GM12801 (cell line): ENCODE measurements at regions not wholly inside any gene's neighbourhood (a gene's known extent, or its start where the extent isn't known, plus 50 kb on each side); places are given as distances from the start of the nearest gene placed in this dataset.

Experiments used
- TF ChIP-seq, protein P1 (sequence below): IDR thresholded peaks from one replicate; pipeline ENCODE4 v1.5.1; 2011; ENCODE audit warnings: control low read depth; ENCODE audit not compliant: insufficient read length; ENCODE audit errors: extremely low read depth

DNA sequence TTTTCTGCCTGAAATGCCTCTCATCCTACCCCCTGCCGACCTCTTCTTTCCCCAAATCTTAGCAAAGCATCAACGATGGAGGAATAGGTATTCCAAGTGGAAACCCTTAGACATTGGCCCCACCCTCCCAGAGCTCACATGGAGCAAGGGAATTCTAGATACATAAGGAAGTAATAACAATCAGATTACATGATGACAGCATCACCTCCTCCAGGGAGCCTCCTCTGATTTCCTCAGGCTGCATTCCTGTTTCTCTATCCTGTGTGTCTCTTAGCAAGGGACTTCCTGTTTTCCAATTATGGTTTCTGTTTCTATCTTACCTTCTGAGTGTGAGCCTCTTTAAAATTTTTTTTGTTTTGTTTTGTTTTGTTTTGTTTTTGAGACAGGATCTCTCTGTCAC is 246.6 kb downstream of the TSHZ3 start:
- TF ChIP-seq, protein P1, sequence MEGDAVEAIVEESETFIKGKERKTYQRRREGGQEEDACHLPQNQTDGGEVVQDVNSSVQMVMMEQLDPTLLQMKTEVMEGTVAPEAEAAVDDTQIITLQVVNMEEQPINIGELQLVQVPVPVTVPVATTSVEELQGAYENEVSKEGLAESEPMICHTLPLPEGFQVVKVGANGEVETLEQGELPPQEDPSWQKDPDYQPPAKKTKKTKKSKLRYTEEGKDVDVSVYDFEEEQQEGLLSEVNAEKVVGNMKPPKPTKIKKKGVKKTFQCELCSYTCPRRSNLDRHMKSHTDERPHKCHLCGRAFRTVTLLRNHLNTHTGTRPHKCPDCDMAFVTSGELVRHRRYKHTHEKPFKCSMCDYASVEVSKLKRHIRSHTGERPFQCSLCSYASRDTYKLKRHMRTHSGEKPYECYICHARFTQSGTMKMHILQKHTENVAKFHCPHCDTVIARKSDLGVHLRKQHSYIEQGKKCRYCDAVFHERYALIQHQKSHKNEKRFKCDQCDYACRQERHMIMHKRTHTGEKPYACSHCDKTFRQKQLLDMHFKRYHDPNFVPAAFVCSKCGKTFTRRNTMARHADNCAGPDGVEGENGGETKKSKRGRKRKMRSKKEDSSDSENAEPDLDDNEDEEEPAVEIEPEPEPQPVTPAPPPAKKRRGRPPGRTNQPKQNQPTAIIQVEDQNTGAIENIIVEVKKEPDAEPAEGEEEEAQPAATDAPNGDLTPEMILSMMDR, result no peak

DNA sequence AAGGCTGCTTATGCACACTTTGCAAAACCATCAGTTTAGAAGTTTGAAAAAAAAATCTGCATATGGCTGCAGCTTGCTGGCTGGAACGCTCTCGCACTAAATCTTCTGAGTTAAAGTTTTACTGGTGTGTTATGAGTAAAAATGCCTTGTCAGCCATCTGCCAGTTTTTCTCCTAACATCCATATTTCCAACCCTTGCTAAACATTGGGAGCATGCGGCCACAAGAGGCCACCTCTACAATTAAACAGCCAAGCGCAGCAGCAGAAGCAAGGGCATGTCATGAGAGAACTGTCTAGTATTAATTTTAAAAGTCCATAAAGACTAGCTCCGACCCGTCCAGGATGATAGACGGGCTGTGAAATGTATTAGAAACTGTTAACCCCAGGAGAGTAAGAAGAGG is 248.3 kb downstream of the TSHZ3 start:
- TF ChIP-seq, protein P1, result no peak

DNA sequence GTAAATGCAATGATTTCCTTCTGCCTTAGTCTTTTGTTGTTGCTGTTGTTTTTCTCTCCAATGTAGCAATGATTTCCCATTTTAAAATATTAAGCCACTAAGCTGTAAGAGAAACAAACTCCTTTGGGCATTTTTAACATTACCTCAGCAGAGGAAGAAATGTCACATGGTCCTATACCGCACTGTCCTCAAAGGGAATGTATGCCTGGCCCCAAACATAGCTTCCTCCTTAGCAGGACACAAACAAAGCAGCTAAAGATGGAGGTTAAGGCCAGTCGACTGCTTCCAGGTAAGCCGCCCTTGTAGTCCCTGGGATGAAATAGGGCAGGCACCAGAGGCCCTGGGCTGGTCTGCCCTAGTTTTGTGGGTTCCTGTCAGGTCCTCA is 249.0 kb downstream of the TSHZ3 start:
- TF ChIP-seq, protein P1, result no peak

DNA sequence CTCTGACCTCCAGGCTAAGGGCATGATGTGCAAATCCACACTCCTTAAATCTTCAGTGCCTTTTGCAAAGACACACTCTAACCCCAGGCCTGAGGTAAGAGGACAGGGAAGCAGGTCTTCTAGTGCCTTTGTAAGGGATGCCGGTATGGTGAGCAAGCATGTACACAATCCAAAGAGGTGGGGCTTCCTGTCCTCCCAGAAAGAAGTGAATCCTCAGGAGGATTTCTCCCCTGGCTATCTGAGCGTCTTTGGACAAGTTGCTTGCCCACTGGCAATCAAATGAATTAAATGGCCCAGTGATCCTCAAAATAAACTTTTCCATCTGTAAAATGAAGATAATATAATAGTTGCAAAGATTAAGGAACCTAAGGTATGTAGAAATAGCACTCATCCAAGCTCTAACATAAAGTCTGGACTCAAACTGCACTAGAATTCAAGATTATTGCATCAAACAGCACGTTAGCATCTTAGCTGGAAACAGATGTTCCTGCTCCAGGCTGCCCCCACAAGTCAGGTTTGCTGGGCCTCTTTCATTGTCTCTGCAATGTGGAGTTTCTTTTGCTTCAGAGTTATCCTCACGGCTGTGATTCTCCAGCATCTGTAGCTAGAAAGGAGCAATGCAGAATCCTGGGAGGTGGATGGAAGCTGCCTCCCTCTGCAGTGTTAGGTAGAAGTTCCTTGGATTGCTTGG is 249.6 kb downstream of the TSHZ3 start:
- TF ChIP-seq, protein P1, result no peak

DNA sequence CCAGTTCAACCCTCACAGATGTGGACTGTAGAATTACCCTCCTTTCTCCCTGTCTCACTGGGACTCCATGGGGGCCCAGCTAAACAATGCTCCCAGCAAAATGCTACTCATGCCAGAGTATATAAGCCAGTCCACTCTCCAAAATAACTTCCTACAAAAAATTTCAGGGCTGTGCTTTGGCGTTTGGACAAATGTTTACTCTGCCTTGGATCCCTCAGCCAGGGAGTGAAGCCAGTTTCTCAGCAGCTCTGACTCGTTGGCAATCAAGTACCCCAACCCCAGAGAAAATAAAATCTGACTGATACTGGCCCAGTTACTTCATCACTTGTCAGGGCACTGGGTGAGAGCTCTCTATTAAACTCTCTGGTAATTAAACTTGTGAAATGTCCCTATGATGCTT is 250.4 kb downstream of the TSHZ3 start:
- TF ChIP-seq, protein P1, result no peak

DNA sequence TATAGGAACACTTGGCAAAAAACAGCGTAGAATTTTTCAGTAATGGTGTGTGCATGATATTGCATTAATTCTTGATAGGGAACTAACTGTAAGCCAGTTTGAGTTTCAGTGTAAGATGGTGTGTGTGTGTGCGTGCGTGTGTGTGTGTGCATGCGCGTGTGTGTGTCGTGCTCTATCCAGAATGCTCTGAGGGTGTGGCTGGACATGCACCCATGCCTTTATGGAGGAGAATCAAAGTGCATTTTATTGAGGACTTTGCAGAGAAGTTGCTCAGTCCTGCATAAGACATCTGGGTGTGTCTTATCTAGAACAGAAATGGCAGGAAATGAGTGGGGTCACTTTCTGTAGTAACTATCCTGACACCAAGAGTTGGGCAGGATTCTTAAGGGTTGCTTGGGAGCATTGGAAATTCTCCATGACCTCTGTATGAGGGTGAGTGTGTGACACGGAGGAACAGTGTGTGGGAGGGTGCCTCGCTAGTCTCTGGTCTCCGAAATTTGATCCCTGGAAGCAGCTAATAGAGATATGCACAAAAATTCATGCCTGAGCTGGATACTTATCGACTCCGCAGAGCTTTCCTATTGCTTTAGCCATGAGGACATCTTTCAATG is 252.2 kb downstream of the TSHZ3 start:
- TF ChIP-seq, protein P1, result no peak

DNA sequence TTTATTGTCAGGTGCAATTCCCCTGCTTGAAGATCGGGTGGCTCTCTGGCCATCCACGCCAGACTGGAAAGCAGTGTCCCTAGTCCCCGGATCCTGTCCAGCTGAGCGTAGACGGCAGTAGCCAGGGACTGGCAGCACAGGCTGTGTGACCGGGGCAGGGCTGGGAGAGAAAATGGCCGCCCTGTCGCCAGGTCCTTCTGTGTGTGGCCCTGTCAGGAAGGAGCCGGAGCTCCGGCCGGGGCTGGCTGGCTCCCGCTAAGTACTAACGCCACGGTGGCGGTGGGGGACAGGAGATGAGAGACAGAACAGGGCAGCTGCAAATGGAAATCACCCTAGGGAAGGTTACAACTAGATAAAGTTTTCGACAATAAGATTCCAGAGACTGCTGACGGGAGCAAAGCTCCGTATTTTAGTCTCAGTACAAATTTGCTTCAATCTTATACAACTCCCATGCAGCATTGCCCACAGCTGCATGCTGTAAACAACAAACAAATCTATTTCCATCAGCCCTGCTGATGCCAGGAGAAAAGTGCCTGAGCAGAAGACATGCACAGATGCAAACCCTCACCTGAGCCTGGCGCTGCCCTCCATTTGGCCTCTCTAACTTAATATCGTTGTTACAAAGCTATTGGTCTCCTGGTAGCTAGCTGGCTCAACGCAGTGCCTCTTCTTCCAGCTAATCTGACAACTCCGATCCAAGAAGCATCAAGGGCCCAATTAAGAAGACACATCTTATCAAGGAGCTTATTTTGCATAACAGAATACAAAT is 253.0 kb downstream of the TSHZ3 start:
- TF ChIP-seq, protein P1, result no peak
